ENCODE measurements at regions not wholly inside any gene's neighbourhood (a gene's known extent, or its start where the extent isn't known, plus 50 kb on each side); places are given as distances from the start of the nearest gene placed in this dataset.

DNA sequence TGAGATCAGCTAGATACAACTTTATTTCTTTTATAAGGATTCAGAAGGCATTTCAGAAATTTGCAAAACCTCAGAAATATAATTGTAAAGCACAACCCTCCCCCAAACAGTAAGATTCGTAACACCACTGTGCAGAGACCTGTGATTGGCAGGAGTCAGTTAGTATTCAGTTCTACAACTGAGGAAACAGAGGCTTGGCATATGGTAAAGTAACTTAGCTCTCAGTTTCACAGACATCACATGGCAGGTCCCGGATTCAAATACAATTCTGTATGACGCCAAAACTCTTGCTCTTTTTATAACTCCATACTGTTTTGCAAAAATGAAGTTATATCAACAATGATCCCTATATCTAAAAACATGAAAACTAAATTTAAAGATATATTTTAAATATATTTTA is 225.6 kb upstream of the LMCD1 start:
- Histone ChIP-seq H3F3A (ENCODE audit: insufficient read depth, low read length, poor library complexity, severe bottlenecking) (no peaks in the 10 kb centered on the region), H3K27ac (ENCODE audit: low read length) (no peak overlapping the region), H2AFZ (ENCODE audit: low read depth, low read length) (no peak overlapping the region), H3K4me2 (ENCODE audit: low read length) (no peak overlapping the region), H3K9ac (ENCODE audit: low read length) (no peak overlapping the region), H3K9me2 (ENCODE audit: insufficient read depth, low read length) (no peaks in the 10 kb centered on the region), H3K36me3 (ENCODE audit: insufficient read depth, low read length) (no peaks in the 10 kb centered on the region), H3K79me2 (replicated peaks; ENCODE audit: insufficient read depth, low read length) (no peaks in the 10 kb centered on the region), H3K9me3 (ENCODE audit: low read length) (no peaks in the 10 kb centered on the region), H4K20me1 (ENCODE audit: insufficient read depth) (no peaks in the 10 kb centered on the region), H3K27me3 (ENCODE audit: insufficient read depth, low read depth, low read length) (no peaks in the 10 kb centered on the region), H3K4me3 (ENCODE audit: low read length) (no peak overlapping the region)
- TF ChIP-seq, protein P1, sequence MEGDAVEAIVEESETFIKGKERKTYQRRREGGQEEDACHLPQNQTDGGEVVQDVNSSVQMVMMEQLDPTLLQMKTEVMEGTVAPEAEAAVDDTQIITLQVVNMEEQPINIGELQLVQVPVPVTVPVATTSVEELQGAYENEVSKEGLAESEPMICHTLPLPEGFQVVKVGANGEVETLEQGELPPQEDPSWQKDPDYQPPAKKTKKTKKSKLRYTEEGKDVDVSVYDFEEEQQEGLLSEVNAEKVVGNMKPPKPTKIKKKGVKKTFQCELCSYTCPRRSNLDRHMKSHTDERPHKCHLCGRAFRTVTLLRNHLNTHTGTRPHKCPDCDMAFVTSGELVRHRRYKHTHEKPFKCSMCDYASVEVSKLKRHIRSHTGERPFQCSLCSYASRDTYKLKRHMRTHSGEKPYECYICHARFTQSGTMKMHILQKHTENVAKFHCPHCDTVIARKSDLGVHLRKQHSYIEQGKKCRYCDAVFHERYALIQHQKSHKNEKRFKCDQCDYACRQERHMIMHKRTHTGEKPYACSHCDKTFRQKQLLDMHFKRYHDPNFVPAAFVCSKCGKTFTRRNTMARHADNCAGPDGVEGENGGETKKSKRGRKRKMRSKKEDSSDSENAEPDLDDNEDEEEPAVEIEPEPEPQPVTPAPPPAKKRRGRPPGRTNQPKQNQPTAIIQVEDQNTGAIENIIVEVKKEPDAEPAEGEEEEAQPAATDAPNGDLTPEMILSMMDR (IDR thresholded peaks at IDR 0.05; ENCODE audit: poor library complexity, severe bottlenecking): no peak
- TF ChIP-seq TAF1 (IDR thresholded peaks at IDR 0.05; ENCODE audit: low read depth) (no peak), POLR2AphosphoS5 (IDR thresholded peaks at IDR 0.05) (no peak), RAD21 (conservative IDR thresholded peaks at IDR 0.05) (no peak), EP300 (conservative IDR thresholded peaks at IDR 0.05; ENCODE audit: poor library complexity, severe bottlenecking) (no peak), MXI1 (conservative IDR thresholded peaks at IDR 0.05; ENCODE audit: poor library complexity, severe bottlenecking) (no peak), SMC3 (conservative IDR thresholded peaks at IDR 0.05; ENCODE audit: poor library complexity) (no peak), EZH2 (IDR thresholded peaks at IDR 0.05; ENCODE audit: borderline replicate concordance, insufficient read depth, low read length, poor library complexity, severe bottlenecking) (no peak)
- TF ChIP-seq, protein P2, sequence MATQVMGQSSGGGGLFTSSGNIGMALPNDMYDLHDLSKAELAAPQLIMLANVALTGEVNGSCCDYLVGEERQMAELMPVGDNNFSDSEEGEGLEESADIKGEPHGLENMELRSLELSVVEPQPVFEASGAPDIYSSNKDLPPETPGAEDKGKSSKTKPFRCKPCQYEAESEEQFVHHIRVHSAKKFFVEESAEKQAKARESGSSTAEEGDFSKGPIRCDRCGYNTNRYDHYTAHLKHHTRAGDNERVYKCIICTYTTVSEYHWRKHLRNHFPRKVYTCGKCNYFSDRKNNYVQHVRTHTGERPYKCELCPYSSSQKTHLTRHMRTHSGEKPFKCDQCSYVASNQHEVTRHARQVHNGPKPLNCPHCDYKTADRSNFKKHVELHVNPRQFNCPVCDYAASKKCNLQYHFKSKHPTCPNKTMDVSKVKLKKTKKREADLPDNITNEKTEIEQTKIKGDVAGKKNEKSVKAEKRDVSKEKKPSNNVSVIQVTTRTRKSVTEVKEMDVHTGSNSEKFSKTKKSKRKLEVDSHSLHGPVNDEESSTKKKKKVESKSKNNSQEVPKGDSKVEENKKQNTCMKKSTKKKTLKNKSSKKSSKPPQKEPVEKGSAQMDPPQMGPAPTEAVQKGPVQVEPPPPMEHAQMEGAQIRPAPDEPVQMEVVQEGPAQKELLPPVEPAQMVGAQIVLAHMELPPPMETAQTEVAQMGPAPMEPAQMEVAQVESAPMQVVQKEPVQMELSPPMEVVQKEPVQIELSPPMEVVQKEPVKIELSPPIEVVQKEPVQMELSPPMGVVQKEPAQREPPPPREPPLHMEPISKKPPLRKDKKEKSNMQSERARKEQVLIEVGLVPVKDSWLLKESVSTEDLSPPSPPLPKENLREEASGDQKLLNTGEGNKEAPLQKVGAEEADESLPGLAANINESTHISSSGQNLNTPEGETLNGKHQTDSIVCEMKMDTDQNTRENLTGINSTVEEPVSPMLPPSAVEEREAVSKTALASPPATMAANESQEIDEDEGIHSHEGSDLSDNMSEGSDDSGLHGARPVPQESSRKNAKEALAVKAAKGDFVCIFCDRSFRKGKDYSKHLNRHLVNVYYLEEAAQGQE (IDR thresholded peaks at IDR 0.05; ENCODE audit: borderline replicate concordance): no peak

DNA sequence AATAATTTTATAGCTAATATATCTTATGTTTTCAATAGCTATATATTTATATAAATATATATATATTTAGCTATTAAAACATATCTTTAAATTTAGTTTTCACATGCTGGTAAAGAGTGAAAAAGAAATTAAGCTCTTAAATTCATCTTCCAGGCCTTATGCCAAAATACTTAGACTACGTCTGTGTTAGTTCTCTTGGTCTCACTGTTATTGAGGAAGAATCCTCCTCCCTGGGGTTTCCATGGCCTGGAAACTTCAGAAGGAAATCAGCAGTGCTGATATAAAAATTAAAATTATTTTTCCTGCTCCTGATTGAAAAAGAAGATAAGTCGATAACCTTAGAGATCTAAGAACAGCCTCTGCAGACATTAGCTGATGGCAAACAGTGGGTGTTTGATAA is 225.1 kb upstream of the LMCD1 start:
- Histone ChIP-seq H2AFZ (ENCODE audit: low read depth, low read length) (no peak overlapping the region), H3K27ac (ENCODE audit: low read length) (no peak overlapping the region), H3K9me2 (ENCODE audit: insufficient read depth, low read length) (no peaks in the 10 kb centered on the region), H3K9me3 (ENCODE audit: low read length) (no peaks in the 10 kb centered on the region), H3K4me2 (ENCODE audit: low read length) (no peak overlapping the region), H3K9ac (ENCODE audit: low read length) (no peak overlapping the region), H4K20me1 (ENCODE audit: insufficient read depth) (no peaks in the 10 kb centered on the region), H3K79me2 (replicated peaks; ENCODE audit: insufficient read depth, low read length) (no peaks in the 10 kb centered on the region), H3K4me3 (ENCODE audit: low read length) (no peak overlapping the region), H3K36me3 (ENCODE audit: insufficient read depth, low read length) (no peaks in the 10 kb centered on the region), H3K27me3 (ENCODE audit: insufficient read depth, low read depth, low read length) (no peaks in the 10 kb centered on the region), H3F3A (ENCODE audit: insufficient read depth, low read length, poor library complexity, severe bottlenecking) (no peaks in the 10 kb centered on the region)
- TF ChIP-seq, protein P1 (IDR thresholded peaks at IDR 0.05; ENCODE audit: poor library complexity, severe bottlenecking): no peak
- TF ChIP-seq EP300 (conservative IDR thresholded peaks at IDR 0.05; ENCODE audit: poor library complexity, severe bottlenecking) (no peak), MXI1 (conservative IDR thresholded peaks at IDR 0.05; ENCODE audit: poor library complexity, severe bottlenecking) (no peak), RAD21 (conservative IDR thresholded peaks at IDR 0.05) (no peak)
